A673 (cell line): ENCODE measurements at regions not wholly inside any gene's neighbourhood (a gene's known extent, or its start where the extent isn't known, plus 50 kb on each side); places are given as distances from the start of the nearest gene placed in this dataset.

Experiments
- CTCF ChIP-seq: fragments of 300-800, 200-600 bp; sonication (generic); conservative IDR thresholded peaks from 2 replicates; pipeline ENCODE4 v1.5.1; 2017; ENCODE audit warnings: low read depth, mild to moderate bottlenecking, antibody characterized with exemption, low read length, moderate library complexity, mixed read lengths
- EZH2 ChIP-seq: fragments of 200-600 bp; sonication (generic); IDR thresholded peaks from 2 replicates; pipeline ENCODE4 v1.6.1; 2017; ENCODE audit warnings: borderline replicate concordance, low read depth, mild to moderate bottlenecking, mixed read lengths, antibody characterized with exemption, low read length; ENCODE audit not compliant: poor library complexity, severe bottlenecking

DNA sequence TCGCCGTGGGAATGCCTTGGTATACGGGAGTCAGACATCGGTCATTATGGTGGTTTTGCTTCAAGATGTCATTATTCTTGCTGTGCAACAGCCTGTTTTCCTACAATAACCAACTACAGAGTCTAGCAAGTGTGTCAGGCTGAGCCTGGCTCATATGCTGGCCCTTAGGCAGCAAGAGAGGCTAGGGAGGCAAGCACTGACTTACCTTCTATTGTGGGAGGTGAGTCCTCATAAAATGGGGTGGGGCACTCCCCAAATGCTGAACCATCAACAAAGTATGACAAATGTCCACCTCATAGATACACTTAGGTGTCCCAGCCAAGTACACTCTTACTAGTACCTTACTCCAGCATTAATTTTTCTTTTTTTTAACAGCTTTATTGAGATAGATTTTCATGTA is 77.0 kb upstream of the ATL2 start:
- TF ChIP-seq CTCF (no peak), EZH2 (no peak)
